ENCODE measurements at regions not wholly inside any gene's neighbourhood (a gene's known extent, or its start where the extent isn't known, plus 50 kb on each side); places are given as distances from the start of the nearest gene placed in this dataset.
"Not testable (repeated sequence)": the region's sequence is repeated elsewhere in the genome, so short reads cannot be mapped to it uniquely, and the experiment has no call there.

DNA sequence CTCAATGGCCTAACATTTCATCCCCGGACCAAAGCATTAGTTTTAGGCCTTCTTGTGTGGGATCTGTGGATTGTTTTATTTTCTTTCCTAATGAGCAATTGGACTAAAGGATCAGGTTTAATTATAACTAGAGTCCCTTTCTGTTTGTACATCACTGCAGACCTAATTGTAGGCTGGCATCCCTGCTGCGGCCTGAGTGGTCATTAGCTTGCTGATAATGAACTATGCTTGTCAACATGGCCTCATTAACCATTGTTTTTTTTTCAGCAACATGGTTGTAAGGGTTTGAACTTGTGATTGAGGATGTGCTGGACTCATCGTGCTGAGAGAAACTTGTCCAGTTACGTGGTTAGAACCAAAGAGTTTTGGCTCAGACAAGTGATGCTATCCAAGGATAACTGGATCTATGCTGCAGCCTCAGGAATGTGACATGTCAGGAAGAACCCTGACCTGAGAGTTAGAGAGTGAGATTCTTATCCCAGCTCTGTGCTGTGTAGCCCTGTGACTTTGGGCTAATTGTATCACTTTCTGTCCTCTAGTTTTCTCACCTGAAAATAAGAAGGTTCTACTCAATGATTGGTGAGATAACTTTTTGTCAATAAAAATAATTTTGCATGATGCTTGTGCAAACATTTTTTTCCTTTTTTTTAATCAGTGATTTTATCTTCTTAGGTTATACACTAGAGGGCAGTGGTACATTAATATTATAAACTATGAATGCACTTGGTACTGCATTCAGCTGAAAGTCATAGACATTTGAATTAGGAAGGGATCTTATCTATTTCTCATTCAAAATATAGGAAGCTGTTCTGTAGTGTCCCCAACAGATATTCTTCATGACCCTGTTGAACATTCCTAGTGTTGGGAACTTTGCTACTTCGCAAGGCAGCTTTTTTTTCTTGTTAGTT lies 140.9 kb downstream of the RNF144B start:
- DNase-seq = peak; percentile 85

DNA sequence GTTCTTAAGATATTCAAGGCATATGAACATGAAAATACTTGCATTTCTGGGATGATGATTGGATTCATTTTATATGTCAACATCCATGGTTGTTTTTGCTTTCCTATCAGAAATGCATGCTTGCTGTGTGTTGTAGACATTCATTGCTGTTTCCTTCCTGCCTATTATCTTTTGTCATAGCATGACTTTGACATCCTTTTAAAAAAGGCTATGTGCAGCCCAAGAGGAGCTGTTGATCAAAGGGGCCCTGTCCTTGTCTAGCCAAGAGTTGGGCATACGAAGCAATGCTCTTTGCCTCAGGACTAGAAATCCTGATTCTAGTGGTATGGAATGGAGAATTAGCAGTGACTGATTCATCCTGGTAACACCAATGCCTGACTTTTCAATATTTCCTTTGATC lies 143.1 kb downstream of the RNF144B start:
- no peak for DNase-seq

DNA sequence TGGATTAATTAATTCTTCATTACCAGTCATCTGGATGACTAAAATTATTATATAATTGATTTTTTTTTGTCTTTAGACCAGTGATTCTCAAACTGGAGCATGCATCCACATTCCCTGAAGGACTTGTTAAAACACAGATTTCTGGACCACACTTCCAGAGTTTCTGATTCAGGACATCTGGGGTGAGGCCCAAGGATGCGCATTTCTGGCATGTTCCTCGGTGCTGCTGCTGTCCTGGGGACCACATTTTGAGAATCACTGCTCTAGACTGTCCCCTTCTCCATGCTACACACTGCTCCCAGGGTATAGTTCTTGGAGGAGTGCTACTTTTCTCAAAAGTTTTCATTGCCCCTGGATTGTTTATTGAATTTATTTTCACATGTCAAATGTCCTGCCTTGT lies 145.0 kb downstream of the RNF144B start:
- DNase-seq = no peak

DNA sequence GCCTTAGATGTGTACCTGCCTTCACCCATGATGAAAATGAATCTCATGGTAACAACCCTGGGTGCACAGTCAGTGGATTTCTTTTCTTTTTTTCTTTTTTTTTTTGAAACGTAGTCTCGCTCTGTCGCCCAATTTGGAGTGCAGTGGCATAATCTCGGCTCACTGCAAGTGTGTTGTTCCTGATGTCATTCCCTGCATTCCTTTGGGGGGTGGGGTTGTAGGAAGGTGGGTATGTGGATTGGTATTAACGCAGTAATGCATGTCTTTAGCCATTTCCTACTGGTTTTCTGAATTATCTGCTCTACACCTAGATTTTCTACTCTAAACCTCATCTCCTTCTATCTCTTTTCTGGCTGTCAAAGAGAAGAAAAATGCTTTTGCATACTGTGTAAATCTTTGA lies 146.6 kb downstream of the RNF144B start:
- no peak for DNase-seq

DNA sequence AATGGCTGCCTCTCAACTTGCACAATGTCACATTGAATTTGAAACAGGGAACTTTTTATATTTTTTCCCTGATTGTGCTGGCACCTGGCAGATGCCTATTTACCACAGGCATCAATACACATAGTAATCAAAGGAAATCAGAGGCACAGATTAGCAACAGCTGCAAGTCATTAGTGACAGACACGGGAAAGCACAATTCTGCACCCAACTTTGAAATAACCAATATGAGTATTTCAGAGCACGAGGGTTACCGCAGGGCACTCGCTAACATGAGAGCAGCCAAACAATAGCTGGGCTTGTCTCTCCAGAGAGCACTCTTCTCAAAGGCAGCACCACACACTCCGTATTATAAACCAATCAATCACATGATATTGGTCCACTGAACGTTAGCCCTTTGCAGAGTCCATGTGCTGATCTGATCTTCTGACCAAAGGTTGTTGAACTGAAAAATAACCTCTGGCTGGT lies 149.5 kb downstream of the RNF144B start:
- DNase-seq = peak; percentile 64

DNA sequence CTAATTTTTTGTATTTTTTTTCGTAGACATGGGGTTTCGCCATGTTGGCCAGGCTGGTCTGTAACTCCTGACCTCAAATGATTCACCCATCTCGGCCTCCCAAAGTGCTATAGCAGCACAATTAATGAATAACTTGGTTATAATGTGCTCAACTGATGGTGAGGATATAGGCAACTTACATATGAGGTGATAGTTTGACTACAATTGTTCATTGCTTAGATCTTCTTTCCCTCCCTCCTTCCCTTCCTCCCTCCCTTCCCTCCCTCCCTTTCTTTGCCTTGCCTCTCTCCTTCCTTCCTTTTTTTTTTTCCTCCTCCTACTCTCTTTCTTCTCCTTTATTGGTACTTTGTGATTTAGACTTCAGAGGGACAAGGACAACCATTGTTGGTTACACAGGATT lies 151.2 kb downstream of the RNF144B start:
- DNase-seq = no peak

DNA sequence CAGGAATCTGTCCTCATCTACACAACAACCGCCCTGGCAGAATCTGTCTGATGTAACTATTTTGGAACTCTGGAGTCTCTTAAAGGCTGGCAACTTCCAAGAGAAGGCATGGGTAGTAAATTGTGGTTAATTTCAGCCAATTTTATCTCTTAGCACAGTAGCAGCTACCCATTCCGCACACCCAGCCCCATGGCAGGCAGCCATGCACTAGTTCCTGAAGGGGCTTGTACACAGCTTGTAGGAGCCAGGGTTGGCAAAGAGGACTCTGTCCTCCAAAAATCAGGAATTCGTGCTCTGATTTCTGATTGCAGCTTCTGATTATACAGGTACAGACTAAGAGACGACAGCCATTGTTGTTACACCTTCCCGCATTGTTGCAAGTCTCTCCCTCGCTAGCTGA lies 155.9 kb downstream of the RNF144B start:
- DNase-seq = no peak

DNA sequence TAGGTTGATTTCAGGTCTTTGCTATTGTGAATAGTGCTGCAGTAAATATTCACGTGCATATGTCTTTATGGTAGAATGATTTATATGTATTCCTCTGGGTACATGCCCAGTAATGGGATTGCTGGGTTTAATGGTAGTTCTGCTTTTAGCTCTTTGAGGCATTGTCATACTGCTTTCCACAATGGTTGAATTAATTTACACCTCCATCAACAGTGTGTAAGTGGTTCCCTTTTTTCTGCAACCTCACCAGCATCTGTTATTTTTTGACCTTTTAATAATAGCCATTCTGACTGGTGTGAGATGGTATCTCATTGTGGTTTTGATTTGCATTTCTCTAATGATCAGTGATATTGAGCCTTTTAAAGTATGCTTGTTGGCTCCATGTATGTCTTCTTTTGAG lies 158.0 kb downstream of the RNF144B start:
- not testable (repeated sequence) for DNase-seq

DNA sequence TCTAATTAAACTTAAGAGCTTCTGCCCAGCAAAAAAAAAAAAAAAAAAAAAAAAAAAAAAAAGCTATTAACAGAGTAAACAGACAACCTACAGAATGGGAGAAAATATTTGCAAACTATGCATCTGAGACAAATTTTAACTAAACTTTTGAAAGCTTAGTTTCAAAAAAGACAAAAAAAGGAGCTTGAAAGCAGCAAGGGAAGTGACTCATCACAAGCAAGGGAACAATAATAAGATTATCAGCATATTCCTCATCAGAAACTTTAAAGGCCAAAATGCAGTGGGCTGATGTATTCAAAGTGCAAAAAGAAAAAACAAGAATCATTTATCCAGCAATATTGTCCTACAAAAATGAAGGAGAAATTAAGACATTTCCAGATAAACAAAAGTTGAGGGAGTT lies 158.6 kb downstream of the RNF144B start:
- DNase-seq = no peak

DNA sequence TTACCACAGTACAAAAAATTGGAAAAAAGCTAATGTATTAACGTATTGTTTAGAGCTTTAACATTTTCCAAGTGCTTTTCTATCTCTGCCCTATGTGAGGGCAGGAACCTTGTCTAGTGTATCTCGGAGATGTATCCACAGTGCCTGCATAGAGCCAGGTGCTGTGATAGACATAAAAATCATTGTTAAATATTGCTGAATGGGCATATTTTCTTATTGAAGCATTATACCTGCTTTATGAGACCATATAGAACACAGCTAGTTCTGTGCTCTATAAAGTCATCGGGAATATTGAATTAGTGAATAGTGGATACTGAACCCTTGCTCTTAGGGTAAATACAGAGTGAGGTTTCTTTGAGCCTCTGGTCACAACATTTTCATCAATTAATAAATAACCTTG lies 163.0 kb downstream of the RNF144B start:
- no peak for DNase-seq

DNA sequence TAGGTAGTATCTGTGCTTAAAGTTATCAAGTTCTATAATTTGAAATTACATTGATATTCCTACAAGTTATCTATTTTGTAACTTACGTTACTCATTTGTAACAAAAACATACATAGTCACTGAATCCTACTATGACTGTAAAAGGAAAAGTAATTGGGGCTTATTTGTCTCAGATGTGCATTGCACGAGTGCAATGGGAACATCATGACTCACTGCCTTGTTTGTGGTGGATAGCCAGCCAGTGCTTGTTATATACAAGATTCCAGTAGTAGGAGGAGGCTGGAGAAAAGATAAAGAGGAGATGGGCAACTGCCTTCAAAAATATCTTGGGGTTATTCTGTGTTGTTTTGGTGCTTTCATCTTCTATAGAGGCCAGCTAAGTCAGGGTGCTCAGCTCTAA lies 164.1 kb downstream of the RNF144B start:
- DNase-seq = no peak

DNA sequence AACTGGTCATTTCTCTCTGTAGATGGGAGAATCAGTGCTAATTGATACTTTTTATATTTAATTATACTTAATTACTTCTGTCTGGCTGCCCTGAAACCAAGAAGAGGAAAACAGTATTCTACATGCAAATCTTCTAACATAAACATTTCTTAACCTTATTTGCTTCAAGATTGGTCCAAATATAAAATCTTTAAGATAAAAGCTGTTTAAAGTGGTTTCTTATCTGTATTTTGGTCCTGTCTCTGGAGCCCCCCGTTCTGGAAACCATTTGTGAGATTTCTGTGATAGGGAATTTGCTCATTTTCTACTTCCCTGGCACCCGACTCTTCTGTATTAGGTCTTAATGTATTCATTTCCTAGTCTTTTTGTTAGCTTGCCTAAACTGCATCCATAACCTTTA lies 168.6 kb downstream of the RNF144B start:
- DNase-seq = no peak

DNA sequence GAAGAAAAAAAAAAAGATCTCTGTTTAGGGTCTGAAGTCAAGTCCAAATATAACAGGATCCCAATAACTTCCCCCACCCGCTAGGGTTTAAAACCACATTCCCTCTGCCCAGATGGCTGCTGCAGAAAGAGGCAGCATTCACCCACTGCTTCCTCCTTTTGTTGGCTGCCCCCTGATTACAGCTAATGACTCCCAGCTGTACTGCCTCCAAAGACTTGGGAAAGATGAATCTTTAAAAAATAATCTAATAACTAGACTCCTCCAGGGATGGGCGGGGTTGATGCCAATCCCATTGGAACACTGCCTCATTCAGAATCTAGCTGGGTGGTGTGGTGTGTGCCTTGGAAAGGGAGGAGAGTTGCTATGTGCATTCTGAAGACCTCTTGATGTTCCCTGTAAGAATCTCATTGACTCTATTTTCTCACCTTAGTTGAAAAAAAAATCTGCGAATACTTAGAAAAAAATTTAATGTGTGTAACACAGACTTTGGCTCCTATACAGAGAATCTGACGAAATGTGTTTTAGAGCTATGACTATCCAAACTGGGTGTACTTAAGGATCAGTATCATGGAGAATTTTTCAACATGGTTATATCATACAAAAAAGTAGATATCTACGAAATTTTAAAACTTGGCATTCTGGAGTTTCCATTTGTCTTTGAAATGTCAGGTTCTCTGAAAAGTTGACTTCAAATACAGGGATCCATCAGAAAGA lies 174.0 kb downstream of the RNF144B start:
- no peak for DNase-seq

DNA sequence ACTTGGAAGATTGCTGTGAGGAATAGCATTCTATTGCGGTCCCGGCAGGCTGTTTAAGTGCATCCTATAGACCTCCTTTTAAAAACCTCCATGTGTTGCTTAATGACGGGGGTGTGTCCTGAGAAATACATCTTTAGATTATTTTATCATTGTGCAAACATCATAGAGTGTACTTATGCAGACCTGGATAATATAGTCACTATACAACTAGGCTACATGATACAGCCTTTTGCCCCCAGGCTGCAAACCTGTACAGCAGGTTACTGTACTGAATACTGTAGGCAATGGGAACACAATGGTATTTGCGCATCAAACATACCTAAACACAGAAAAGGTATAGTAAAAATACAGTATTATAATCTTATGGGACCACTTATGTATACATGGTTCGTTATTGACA lies 175.6 kb downstream of the RNF144B start:
- no peak for DNase-seq

DNA sequence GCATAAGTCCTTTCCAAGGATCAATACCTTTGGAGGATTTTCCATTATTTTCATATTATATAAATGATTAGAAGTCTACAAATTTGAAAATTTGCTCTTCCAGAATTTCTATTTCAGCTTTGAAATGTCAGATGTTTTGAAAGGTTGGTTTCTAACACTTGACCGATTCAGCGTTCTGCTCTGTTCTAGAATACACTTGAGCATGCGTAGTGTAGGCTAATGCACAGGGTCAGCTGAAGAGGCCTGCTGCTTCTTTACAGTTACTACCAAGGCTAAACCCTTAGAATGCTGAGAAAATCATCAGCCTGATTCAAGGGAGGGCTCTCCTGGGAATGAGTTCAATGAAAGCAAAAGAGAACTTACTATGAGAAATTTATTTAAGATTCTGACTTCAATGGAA lies 177.6 kb downstream of the RNF144B start:
- DNase-seq = no peak

DNA sequence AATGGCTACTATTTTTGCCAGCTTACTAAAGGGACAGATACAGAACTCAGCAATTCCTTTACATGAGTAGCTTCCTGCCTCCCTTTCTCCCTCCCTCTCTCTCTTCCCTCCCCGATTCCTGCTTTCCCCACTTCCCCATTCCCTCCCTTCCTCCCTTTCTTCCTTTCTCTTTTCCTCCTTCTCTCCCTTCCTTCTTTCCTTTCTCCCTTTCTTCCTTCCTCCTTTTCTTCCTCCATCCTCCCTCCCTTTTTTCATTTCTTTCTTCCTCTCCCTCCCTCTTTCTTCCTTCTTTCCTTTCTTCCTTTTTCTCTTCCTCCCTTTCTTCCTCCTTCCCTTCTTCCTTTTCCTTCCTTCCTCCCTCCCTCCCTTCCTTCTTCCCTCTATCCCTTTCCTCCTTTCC lies 178.1 kb downstream of the RNF144B start:
- DNase-seq = no peak

DNA sequence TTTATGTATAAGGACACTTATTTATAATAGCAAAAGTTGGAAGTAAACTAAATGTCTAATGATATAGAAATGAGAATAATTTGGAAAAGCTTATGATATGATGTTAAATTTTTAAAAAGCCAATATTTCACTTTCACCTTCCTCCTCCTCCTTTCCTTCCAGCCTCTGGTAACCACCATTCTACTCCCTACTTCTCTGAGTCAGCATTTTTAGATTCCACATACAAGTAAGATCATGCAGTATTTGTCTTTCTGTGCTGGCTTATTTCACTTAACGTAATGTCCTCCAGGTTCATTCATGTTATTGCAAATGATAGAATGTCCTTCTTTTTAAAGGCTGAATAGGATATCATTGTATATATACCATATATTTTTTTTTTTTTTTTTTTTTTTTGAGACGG lies 180.2 kb downstream of the RNF144B start:
- no peak for DNase-seq

DNA sequence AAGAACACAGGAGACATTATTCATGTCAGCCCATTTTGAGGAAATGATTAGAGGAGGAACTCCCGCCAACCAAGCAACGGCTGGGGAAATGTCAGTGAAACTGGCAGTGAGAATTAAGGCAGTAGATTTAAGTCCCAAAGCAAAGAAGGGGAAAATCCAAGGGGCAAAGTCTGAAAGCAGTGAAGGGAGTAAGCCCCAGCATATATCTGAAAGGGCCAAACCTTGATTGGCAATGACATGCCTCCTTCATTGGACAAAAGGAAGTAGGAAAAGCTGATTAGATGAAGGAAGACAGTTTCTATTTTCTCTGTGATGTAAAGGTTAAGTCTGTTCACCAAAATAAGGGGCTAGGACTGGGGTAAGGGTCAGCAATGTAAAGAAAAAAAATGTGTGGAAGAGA lies 190.3 kb downstream of the RNF144B start:
- no peak for DNase-seq

DNA sequence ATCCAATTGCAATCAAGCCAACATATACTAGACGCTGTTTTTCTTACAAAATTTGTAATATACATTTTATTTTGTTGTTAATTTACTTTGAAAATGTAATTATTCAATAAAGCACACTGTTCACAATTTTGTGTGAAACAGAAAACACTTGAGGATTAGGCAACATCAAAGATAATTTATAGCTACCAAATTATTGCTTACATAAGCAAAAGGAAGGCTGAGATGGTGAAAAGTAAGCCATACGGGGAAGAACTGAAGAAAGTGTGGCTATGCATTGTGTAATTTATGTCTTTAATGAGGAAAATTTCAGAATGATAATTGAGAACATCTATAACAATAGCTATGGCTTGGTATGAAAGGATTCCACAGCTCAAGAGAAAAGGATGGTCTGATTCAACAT lies 192.0 kb downstream of the RNF144B start:
- DNase-seq = no peak

DNA sequence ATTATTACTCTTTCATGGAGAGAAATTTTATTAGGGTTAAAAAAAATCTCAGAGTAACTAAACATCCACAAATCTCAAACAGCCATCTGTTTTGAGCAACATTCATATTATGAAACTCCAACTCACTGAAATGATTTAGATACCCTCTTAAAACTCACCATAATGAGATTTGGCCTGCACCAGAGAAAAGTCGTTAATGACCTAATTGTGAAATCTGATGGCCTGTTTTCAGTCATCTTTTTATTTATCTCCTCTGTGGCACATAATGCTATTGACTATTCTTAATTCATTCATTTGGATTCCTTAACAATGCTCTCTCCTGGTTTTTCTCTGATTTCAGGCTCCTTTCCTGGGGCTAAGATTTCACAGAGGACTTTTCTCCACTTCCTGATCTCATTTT lies 192.7 kb downstream of the RNF144B start:
- DNase-seq = no peak

DNA sequence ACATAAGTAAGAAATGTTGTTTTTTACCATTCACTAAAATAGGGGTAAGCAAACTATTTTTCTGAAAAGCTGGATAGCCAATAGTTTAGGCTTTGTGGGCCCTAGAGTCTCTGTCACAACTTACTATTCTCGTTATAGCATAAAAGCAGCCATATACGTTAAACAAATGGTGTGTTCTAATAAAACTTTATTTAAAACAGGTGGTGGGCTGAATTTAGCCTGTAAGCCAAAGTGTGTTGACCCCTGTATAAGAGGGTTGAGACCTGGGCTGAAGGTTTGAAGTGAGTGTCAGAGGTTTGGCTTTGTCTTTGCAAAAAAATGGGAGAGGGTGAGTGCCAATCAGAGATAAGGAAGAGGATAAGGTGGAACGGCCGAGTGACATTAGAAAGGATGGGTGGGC lies 197.2 kb downstream of the RNF144B start:
- DNase-seq = no peak

DNA sequence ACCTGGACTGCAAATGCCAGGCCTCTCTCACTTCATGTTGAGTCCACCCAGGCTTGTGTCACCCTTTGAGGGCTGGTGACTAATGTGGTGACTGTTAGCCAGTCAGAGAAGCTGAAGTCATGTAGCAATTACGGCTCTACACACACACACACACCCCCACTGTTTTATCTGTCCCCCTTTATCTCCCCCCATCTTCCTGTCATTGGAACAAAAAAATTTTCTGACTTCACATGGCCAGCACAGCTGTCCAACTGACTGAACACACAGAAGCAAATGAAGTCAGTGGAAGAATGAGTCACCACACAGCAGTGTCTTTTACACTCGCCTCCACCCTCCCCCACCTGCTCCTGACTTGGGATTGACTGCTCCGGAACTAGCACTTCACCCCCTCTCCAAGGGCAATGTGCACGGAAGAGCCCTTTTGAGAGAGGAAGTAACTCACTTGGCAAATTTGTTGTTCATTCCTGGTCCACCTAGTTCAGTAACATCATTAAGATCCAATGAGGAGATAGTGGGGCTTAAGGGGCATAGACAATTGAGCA lies 198.0 kb downstream of the RNF144B start:
- DNase-seq = no peak

DNA sequence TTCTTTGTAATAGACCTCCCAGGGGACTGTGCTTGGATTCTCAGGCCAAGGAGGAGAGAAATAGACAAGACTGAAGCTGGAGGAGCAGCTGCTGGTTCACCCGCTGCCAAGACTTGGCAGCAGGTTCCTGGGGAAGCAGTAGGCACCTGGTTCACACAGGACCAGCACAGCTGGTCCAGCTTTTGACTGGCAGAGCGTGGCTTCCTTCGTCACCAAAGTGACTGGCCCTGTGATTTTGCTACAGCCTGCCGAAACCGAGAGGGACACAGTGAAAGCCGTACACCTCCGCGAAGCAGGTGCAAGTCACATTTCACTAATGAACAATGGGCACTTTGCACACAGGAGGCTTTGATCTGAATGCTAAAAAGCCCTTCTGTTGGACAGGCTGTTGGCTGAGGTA lies 199.0 kb downstream of the RNF144B start:
- peak; percentile 70 for DNase-seq
